Kidney epithelial cell (primary cell): ENCODE measurements at regions not wholly inside any gene's neighbourhood (a gene's known extent, or its start where the extent isn't known, plus 50 kb on each side); places are given as distances from the start of the nearest gene placed in this dataset.

Experiments
- DNase-seq: peaks from one replicate; pipeline ENCODE4 v3.0.0-alpha.2; 2010; ENCODE audit warnings: low read depth
- H3K27me3 ChIP-seq: 2 replicates; pipeline ENCODE4 v1.6.0; 2011; ENCODE audit warnings: low read length; ENCODE audit not compliant: control insufficient read depth, insufficient read depth
- H3K36me3 ChIP-seq: 2 replicates; pipeline ENCODE4 v1.5.1; 2011; ENCODE audit warnings: low read length; ENCODE audit not compliant: control insufficient read depth, insufficient read depth
- H3K4me3 ChIP-seq: 2 replicates; pipeline ENCODE4 v1.5.1; 2011; ENCODE audit warnings: low read depth, mild to moderate bottlenecking, control low read depth, low read length
- TF ChIP-seq, protein P1 (sequence below): IDR thresholded peaks from 2 replicates; pipeline ENCODE4 v1.5.1; 2011; ENCODE audit warnings: mild to moderate bottlenecking, moderate library complexity, low read length, control low read depth, inconsistent platforms; ENCODE audit not compliant: insufficient read depth, poor library complexity, severe bottlenecking

DNA sequence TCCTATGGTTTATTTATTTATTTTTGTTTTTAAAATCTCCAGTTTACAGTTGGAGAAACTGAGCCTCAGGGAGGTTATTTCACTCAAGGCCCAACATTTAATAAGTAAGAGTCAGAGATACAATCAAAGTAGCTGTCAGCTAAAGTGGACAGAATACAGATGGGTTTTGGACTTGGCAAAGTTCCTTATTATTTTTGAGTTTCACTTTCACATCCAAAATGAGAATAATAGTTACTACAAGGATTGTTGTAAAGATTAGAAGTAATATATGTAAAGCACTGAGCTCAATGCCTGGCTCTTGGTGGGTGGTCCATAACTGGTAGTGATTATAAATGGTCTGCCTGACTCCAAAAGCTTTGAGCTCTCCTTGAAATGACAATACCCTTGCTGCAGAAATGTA lies 87.5 kb upstream of the SESN3 start:
- no peaks in the 10 kb centered on the region for H3K27me3 ChIP-seq
- H3K4me3 ChIP-seq, result no peak overlapping the region
- H3K36me3 ChIP-seq, result no peaks in the 10 kb centered on the region
- no peak for DNase-seq
- TF ChIP-seq, protein P1, sequence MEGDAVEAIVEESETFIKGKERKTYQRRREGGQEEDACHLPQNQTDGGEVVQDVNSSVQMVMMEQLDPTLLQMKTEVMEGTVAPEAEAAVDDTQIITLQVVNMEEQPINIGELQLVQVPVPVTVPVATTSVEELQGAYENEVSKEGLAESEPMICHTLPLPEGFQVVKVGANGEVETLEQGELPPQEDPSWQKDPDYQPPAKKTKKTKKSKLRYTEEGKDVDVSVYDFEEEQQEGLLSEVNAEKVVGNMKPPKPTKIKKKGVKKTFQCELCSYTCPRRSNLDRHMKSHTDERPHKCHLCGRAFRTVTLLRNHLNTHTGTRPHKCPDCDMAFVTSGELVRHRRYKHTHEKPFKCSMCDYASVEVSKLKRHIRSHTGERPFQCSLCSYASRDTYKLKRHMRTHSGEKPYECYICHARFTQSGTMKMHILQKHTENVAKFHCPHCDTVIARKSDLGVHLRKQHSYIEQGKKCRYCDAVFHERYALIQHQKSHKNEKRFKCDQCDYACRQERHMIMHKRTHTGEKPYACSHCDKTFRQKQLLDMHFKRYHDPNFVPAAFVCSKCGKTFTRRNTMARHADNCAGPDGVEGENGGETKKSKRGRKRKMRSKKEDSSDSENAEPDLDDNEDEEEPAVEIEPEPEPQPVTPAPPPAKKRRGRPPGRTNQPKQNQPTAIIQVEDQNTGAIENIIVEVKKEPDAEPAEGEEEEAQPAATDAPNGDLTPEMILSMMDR, result no peak

DNA sequence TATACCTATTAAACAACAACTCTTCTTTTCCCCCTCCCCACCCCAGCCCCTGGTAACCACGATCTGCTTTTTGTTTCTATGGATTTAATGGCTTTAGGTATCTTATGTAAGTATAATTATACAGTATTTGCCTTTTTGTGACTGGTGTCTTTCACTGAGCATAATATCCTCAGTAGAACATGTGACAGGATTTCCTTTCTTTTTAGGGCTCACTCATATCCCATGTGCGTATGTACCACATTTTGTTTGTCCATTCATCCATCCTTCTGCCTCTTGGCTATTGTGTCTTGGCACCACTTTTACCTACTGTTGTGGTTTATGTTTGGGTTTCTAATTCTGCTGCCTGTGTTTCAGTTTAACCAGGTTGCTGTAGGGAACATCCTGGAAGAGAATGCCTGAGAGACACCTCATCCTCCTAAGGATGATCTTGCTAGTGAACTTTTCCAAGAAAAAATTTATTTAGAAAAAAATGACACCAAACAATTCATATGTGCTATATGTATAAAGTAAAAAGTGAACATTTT lies 77.6 kb upstream of the SESN3 start:
- H3K27me3 ChIP-seq, result no peaks in the 10 kb centered on the region
- DNase-seq, result no peak
- H3K36me3 ChIP-seq, result no peaks in the 10 kb centered on the region
- H3K4me3 ChIP-seq, result no peak overlapping the region
- TF ChIP-seq, protein P1, result no peak

DNA sequence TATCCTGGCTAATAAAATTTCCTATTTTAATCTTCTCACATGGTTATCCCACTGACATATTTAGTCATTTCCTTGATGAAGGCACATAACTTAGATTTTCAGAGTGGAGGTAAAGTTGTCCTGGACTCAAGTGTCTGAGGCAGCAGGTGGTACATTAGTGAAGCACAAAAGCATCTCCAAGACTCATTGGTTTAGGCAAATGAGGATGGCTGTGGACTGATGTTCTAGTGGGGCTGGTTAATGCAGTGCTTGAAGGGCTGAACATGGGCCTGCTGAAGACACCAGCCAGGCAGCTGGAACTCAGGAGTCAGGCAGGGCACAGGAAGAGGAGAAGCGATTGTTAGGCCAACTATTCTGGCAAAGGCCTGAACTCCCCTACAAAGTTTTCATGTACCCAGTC lies 76.3 kb upstream of the SESN3 start:
- DNase-seq, result no peak
- TF ChIP-seq, protein P1, result no peak

DNA sequence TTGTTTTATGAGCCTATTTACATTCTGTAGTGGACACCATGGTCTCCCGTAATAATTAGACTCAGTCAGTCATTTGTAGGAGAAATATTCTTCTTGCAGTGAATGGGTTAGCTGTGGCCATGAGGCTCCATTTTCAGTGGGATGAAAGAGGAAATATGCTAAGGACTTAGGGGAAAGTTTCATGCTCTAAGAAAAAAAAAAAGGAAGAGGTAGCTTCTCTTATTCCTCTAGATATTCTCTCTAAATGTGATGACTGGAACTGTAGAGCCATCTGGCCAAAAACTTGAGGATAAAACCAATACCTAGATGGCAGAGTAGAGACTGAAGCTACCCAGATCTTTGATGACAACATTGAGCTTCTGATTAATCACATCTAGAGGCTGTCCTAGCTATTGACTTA lies 75.8 kb upstream of the SESN3 start:
- Histone ChIP-seq H3K36me3 (no peaks in the 10 kb centered on the region), H3K27me3 (no peaks in the 10 kb centered on the region), H3K4me3 (no peak overlapping the region)
- DNase-seq, result no peak
- TF ChIP-seq, protein P1, result no peak

More for the DNA sequence above, 76.3 kb upstream of the SESN3 start:
- H3K4me3 ChIP-seq, result no peak overlapping the region
- no peaks in the 10 kb centered on the region for H3K36me3 ChIP-seq
- H3K27me3 ChIP-seq, result no peaks in the 10 kb centered on the region

DNA sequence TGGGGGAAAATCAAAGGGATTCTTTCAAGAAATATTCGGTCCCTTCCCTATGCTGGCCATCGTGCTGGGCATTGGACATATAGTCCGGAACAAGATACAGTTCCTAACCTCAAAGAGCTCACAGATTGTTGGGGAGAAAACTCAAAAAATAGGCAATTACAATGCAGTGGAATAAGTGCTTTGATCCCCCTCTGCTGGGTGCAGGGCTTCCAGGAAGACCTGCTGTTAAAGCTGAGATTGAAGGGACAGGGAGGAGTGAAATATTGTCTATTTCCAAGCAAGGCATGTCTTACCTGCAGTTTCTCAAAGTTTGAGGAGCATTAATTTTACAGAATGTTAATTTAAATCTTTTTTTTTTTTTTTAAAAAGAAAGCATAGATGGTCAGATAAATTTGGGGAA lies 75.1 kb upstream of the SESN3 start:
- Histone ChIP-seq H3K36me3 (no peaks in the 10 kb centered on the region), H3K27me3 (no peaks in the 10 kb centered on the region), H3K4me3 (no peak overlapping the region)
- no peak for DNase-seq
- TF ChIP-seq, protein P1, result no peak

DNA sequence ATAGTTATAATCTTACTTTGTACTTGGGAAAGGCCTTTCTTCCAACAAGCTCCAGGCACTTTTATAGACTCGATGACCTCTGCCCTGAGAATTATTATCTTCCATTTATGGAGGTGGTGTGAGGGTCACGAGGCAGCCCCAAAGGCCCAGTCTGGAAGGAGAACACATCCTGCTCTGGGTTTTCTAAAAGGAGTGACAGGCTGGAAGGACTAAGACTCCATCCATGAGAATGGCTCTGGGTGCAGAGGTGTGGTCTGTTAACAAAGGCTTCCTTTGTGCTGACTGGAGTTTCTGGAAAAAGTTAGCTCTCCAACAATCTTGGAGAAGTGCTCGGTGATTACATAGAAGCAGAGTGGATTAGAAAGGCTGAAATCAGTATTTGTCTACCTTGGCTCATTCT lies 74.7 kb upstream of the SESN3 start:
- H3K36me3 ChIP-seq, result no peaks in the 10 kb centered on the region
- no peaks in the 10 kb centered on the region for H3K27me3 ChIP-seq
- TF ChIP-seq, protein P1, result no peak
- H3K4me3 ChIP-seq, result no peak overlapping the region
- no peak for DNase-seq
